Panc1 (cell line): ENCODE measurements at regions not wholly inside any gene's neighbourhood (a gene's known extent, or its start where the extent isn't known, plus 50 kb on each side); places are given as distances from the start of the nearest gene placed in this dataset.

Experiments
- CTCF ChIP-seq: fragments of 450-650 bp; IDR thresholded peaks from 2 replicates; pipeline ENCODE4 v1.5.1; 2017; ENCODE audit warnings: mild to moderate bottlenecking
- POLR2AphosphoS5 ChIP-seq: IDR thresholded peaks from 2 replicates; pipeline ENCODE4 v1.6.1; 2012; ENCODE audit warnings: mild to moderate bottlenecking, low read depth, low read length, moderate library complexity

DNA sequence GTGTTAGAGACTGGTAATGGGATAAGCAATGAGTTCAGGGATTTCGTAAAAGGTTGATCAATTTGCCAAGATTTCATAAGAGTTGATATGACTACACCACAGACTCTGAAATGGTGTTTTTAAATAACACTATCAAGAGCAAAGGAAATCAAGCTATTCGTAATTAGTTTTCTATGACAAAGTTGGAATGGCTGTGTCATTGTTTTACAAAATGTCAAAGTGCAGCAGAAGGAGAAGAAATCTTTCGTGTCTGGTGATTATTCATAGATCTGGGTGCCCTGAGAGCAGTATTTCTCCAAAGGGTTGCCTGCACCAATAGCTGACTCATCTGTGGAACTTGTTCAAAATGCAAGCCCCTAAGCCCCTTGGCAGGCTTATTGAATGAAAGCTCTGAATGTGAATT is 70.1 kb downstream of the NABP1 start:
- TF ChIP-seq CTCF (no peak), POLR2AphosphoS5 (no peak)
